GM12878 (cell line): ENCODE measurements at regions not wholly inside any gene's neighbourhood (a gene's known extent, or its start where the extent isn't known, plus 50 kb on each side); places are given as distances from the start of the nearest gene placed in this dataset.

Experiments
- CEBPB ChIP-seq, 2 experiments: fragments of 150-350 bp in 1 of 2; IDR thresholded peaks; 2 replicates each; pipeline ENCODE4 v1.6.1; 2012 to 2014; ENCODE audit warnings: low read depth in 2 of 2, low read length in 2 of 2, borderline replicate concordance in 1 of 2, inconsistent platforms in 1 of 2
- CHD1 ChIP-seq: IDR thresholded peaks from 2 replicates; pipeline ENCODE4 v1.6.1; 2012; ENCODE audit warnings: low read depth, low read length, improper control_type of control experiment
- CREB1 ChIP-seq: IDR thresholded peaks from 2 replicates; pipeline ENCODE4 v1.6.1; 2012; ENCODE audit warnings: low read depth, mild to moderate bottlenecking, inconsistent platforms
- EZH2 ChIP-seq: IDR thresholded peaks from 2 replicates; pipeline ENCODE4 v1.6.1; 2012; ENCODE audit warnings: low read depth, mild to moderate bottlenecking, control low read depth, inconsistent platforms, low read length, borderline replicate concordance; ENCODE audit not compliant: control insufficient read depth
- FOS ChIP-seq: IDR thresholded peaks from 3 replicates; pipeline ENCODE4 v1.6.1; 2011; ENCODE audit warnings: borderline replicate concordance; ENCODE audit not compliant: insufficient read length; ENCODE audit errors: extremely low read depth
- KDM1A ChIP-seq: fragments of 200-600 bp; sonication (generic); IDR thresholded peaks from 2 replicates; pipeline ENCODE4 v1.6.1; 2016; ENCODE audit warnings: borderline replicate concordance
- POLR2A ChIP-seq: IDR thresholded peaks from 2 replicates; pipeline ENCODE4 v1.6.1; 2011; ENCODE audit warnings: low read depth, mild to moderate bottlenecking, low read length
- POU2F2 ChIP-seq: IDR thresholded peaks from 3 replicates; pipeline ENCODE4 v1.6.1; 2011; ENCODE audit warnings: low read depth, mild to moderate bottlenecking, low read length, borderline replicate concordance
- SMC3 ChIP-seq: IDR thresholded peaks from 2 replicates; pipeline ENCODE4 v1.6.1; 2011; ENCODE audit warnings: low read length, improper control_type of control experiment, borderline replicate concordance
- TAF1 ChIP-seq: IDR thresholded peaks from 2 replicates; pipeline ENCODE4 v1.6.1; 2011; ENCODE audit warnings: mild to moderate bottlenecking, low read depth, low read length, borderline replicate concordance
- ZSCAN29 ChIP-seq: fragments of 450-650 bp; IDR thresholded peaks from 2 replicates; pipeline ENCODE4 v1.6.1; 2017; ENCODE audit warnings: mild to moderate bottlenecking, moderate library complexity
- TF ChIP-seq, protein P1 (sequence below), 3 experiments: IDR thresholded peaks in 2 of 3; conservative IDR thresholded peaks in 1 of 3; 2 replicates each; pipeline ENCODE4 v1.5.1; 2011; ENCODE audit warnings: low read depth in 3 of 3, low read length in 3 of 3, mild to moderate bottlenecking in 3 of 3, control low read depth in 2 of 3, moderate library complexity in 2 of 3, inconsistent platforms in 1 of 3, mixed read lengths in 1 of 3; ENCODE audit not compliant: control insufficient read depth in 2 of 3, insufficient read depth in 1 of 3; ENCODE audit errors: extremely low read depth in 1 of 3
- TF ChIP-seq, protein P2 (sequence below): IDR thresholded peaks from 2 replicates; pipeline ENCODE4 v1.6.1; 2012; ENCODE audit warnings: mild to moderate bottlenecking, low read depth, low read length
- TF ChIP-seq, protein P3 (sequence below): IDR thresholded peaks from 2 replicates; pipeline ENCODE4 v1.6.1; 2012; ENCODE audit warnings: low read depth, low read length, improper control_type of control experiment

DNA sequence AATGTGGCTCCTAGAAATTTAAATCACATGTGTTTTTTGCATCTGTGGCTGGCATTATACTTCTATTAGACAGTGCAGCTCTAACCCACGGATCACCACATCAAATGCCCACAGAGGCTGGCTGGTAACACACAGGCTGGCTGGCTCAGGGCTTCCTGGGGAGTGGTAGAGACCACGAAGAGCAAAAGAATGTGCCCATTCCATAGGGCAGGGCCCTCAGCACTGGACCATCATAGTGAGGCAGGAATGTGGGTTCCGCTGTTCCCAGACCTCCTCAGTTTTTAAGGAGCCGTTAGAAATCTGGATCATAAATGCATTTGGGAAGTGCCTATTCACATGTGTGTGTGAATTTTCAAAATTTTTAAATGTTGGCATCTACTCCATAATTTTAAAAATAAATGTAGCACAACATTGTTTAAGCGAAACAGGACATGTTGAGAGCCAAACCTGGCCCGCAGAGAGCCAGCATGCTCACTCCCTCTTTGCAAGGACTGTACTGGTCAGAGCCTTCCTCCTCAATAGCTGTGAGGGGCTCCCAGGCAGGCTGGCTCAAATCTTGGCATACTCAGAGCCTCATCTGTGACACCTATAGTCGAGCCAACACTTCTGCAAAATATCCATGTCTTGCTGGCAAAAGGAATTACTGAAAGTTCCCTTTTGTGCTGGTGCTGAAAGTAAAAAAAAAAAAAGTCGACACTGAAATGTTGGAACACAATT, 190.5 kb downstream of the FNDC1 start:
- TF ChIP-seq, protein P1, sequence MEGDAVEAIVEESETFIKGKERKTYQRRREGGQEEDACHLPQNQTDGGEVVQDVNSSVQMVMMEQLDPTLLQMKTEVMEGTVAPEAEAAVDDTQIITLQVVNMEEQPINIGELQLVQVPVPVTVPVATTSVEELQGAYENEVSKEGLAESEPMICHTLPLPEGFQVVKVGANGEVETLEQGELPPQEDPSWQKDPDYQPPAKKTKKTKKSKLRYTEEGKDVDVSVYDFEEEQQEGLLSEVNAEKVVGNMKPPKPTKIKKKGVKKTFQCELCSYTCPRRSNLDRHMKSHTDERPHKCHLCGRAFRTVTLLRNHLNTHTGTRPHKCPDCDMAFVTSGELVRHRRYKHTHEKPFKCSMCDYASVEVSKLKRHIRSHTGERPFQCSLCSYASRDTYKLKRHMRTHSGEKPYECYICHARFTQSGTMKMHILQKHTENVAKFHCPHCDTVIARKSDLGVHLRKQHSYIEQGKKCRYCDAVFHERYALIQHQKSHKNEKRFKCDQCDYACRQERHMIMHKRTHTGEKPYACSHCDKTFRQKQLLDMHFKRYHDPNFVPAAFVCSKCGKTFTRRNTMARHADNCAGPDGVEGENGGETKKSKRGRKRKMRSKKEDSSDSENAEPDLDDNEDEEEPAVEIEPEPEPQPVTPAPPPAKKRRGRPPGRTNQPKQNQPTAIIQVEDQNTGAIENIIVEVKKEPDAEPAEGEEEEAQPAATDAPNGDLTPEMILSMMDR (IDR thresholded peaks at IDR 0.05 in 2 of 3, conservative IDR thresholded peaks at IDR 0.05 in 1 of 3; ENCODE audit: control insufficient read depth in 2 of 3, extremely low read depth in 1 of 3, insufficient read depth in 1 of 3, low read depth in 3 of 3, low read length in 3 of 3): no peak
- TF ChIP-seq POLR2A: no peak
- no peak for TF ChIP-seq SMC3
- no peak for TF ChIP-seq EZH2
- TF ChIP-seq FOS: no peak
- TF ChIP-seq CREB1: no peak
- TF ChIP-seq KDM1A: no peak
- no peak for TF ChIP-seq CHD1
- no peak for TF ChIP-seq TAF1
- TF ChIP-seq, protein P2, sequence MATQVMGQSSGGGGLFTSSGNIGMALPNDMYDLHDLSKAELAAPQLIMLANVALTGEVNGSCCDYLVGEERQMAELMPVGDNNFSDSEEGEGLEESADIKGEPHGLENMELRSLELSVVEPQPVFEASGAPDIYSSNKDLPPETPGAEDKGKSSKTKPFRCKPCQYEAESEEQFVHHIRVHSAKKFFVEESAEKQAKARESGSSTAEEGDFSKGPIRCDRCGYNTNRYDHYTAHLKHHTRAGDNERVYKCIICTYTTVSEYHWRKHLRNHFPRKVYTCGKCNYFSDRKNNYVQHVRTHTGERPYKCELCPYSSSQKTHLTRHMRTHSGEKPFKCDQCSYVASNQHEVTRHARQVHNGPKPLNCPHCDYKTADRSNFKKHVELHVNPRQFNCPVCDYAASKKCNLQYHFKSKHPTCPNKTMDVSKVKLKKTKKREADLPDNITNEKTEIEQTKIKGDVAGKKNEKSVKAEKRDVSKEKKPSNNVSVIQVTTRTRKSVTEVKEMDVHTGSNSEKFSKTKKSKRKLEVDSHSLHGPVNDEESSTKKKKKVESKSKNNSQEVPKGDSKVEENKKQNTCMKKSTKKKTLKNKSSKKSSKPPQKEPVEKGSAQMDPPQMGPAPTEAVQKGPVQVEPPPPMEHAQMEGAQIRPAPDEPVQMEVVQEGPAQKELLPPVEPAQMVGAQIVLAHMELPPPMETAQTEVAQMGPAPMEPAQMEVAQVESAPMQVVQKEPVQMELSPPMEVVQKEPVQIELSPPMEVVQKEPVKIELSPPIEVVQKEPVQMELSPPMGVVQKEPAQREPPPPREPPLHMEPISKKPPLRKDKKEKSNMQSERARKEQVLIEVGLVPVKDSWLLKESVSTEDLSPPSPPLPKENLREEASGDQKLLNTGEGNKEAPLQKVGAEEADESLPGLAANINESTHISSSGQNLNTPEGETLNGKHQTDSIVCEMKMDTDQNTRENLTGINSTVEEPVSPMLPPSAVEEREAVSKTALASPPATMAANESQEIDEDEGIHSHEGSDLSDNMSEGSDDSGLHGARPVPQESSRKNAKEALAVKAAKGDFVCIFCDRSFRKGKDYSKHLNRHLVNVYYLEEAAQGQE: no peak
- no peak for TF ChIP-seq ZSCAN29
- no peak for TF ChIP-seq POU2F2
- no peak for TF ChIP-seq CEBPB (IDR thresholded peaks at IDR 0.05; ENCODE audit: borderline replicate concordance in 1 of 2, low read depth in 2 of 2, low read length in 2 of 2)
- TF ChIP-seq, protein P3, sequence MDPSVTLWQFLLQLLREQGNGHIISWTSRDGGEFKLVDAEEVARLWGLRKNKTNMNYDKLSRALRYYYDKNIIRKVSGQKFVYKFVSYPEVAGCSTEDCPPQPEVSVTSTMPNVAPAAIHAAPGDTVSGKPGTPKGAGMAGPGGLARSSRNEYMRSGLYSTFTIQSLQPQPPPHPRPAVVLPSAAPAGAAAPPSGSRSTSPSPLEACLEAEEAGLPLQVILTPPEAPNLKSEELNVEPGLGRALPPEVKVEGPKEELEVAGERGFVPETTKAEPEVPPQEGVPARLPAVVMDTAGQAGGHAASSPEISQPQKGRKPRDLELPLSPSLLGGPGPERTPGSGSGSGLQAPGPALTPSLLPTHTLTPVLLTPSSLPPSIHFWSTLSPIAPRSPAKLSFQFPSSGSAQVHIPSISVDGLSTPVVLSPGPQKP: no peak
